Endothelial cell (in vitro differentiated cells): ENCODE measurements at regions not wholly inside any gene's neighbourhood (a gene's known extent, or its start where the extent isn't known, plus 50 kb on each side); places are given as distances from the start of the nearest gene placed in this dataset.

Experiments used
- DNase-seq: peaks from one replicate; pipeline ENCODE4 v3.0.0; 2021; ENCODE audit warnings: low spot score
- H3K27ac Mint-ChIP-seq: one replicate; pipeline ENCODE4 v1.8.0; 2021; ENCODE audit warnings: mixed read lengths, inconsistent platforms; ENCODE audit not compliant: unreplicated experiment
- H3K27me3 Mint-ChIP-seq: one replicate; pipeline ENCODE4 v1.8.0; 2021; ENCODE audit warnings: mild to moderate bottlenecking, moderate library complexity, mixed read lengths, inconsistent platforms; ENCODE audit not compliant: unreplicated experiment
- H3K36me3 Mint-ChIP-seq: one replicate; pipeline ENCODE4 v1.8.0; 2021; ENCODE audit warnings: mild to moderate bottlenecking, low read depth, mixed read lengths, inconsistent platforms; ENCODE audit not compliant: unreplicated experiment
- H3K4me1 Mint-ChIP-seq: one replicate; pipeline ENCODE4 v1.8.0; 2021; ENCODE audit warnings: mild to moderate bottlenecking, mixed read lengths, inconsistent platforms; ENCODE audit not compliant: unreplicated experiment
- H3K4me3 Mint-ChIP-seq: one replicate; pipeline ENCODE4 v1.8.0; 2021; ENCODE audit warnings: mild to moderate bottlenecking, mixed read lengths, inconsistent platforms; ENCODE audit not compliant: unreplicated experiment
- H3K9me3 Mint-ChIP-seq: one replicate; pipeline ENCODE4 v1.8.0; 2021; ENCODE audit warnings: mixed read lengths, inconsistent platforms; ENCODE audit not compliant: unreplicated experiment
- CTCF ChIP-seq: fragments of 200-600 bp; sonication (generic); IDR thresholded peaks from one replicate; pipeline ENCODE4 v1.5.0; 2021; ENCODE audit warnings: antibody characterized with exemption; ENCODE audit not compliant: unreplicated experiment

GRCh38 chrX:15191830-15192229 is 78.1 kb downstream of the ASB9 start:
- DNase-seq = no peak
- Mint-ChIP-seq H3K4me1 (no peaks in the 10 kb centered on the region), H3K9me3 (no peaks in the 10 kb centered on the region), H3K27me3 (no peaks in the 10 kb centered on the region), H3K4me3 (no peak overlapping the region), H3K36me3 (no peaks in the 10 kb centered on the region), H3K27ac (no peak overlapping the region)
- no peak for TF ChIP-seq CTCF

DNA sequence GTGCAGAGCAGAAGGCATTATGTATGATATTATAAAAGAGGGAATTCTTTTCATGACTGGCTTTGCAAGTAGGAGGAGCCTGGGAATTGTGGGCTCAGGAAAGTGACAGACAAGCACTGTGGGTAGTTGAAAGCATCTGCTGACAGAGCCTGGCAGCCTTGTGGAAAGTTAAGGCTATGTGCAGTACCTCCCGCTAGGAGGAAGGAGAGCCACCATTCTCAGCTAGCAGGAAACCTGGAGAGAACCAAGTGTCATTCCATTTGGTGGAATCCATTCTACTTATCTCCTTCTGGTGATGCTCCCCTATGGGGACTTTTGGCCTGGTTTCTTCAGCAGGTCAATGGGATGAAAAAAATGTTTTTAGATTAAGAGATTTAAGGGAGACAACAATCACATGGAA is 81.8 kb downstream of the ASB9 start:
- Mint-ChIP-seq H3K4me3 (no peak overlapping the region), H3K9me3 (no peaks in the 10 kb centered on the region), H3K27ac (no peak overlapping the region), H3K36me3 (no peaks in the 10 kb centered on the region), H3K27me3 (peaks cover 1% of the 10 kb centered on the region), H3K4me1 (no peaks in the 10 kb centered on the region)
- no peak for DNase-seq
- no peak for TF ChIP-seq CTCF

GRCh38 chrX:15177316-15177715 is 92.6 kb downstream of the ASB9 start:
- H3K9me3 Mint-ChIP-seq = no peaks in the 10 kb centered on the region
- no peaks in the 10 kb centered on the region for H3K4me1 Mint-ChIP-seq
- no peaks in the 10 kb centered on the region for H3K27me3 Mint-ChIP-seq
- no peak overlapping the region for H3K27ac Mint-ChIP-seq
- H3K4me3 Mint-ChIP-seq = no peak overlapping the region
- no peak for TF ChIP-seq CTCF
- no peaks in the 10 kb centered on the region for H3K36me3 Mint-ChIP-seq
- DNase-seq = no peak

- Mint-ChIP-seq H3K9me3 (no peaks in the 10 kb centered on the region), H3K27ac (no peak overlapping the region), H3K36me3 (no peaks in the 10 kb centered on the region), H3K4me3 (no peak overlapping the region), H3K4me1 (peaks cover 2% of the 10 kb centered on the region), H3K27me3 (no peaks in the 10 kb centered on the region)
- TF ChIP-seq CTCF = no peak
- DNase-seq = no peak
Measured at GRCh38 chrX:15173411-15173810, 96.5 kb downstream of the ASB9 start.

DNA sequence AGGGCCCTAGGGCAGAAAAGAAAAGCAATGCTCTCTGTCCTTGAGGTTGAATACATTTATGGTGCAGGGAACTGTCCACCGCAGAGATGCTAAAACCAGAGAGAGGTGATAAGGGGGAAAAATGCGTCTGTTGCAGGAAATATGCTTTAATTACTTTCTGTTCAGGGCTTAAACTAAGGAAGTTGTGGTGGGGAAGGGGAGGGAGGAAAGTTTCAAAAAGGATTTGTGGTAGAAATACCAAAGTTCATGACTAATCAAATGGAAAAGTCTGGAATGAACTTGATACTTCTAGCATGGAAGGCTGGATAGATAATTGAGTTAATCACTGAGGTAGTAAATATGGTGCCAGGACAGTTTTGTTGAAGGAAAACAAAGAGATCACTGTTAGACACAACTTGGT is 99.0 kb downstream of the ASB9 start:
- H3K36me3 Mint-ChIP-seq = no peaks in the 10 kb centered on the region
- no peaks in the 10 kb centered on the region for H3K27me3 Mint-ChIP-seq
- H3K27ac Mint-ChIP-seq = no peak overlapping the region
- H3K9me3 Mint-ChIP-seq = no peaks in the 10 kb centered on the region
- no peak overlapping the region for H3K4me3 Mint-ChIP-seq
- DNase-seq = no peak
- TF ChIP-seq CTCF = no peak
- H3K4me1 Mint-ChIP-seq = peaks cover 2% of the 10 kb centered on the region
